Naive B cell (primary cell): ENCODE measurements at regions not wholly inside any gene's neighbourhood (a gene's known extent, or its start where the extent isn't known, plus 50 kb on each side); places are given as distances from the start of the nearest gene placed in this dataset.
"Not testable (repeated sequence)": the region's sequence is repeated elsewhere in the genome, so short reads cannot be mapped to it uniquely, and the experiment has no call there.

Experiments
- ATAC-seq, 2 donors: fragments of 150-1000 bp; cut with Tn5 transposase; 2 replicates each; pipeline ENCODE4 v1.10.0; 2021; ENCODE audit warnings: low read depth in 2 of 2, mild to moderate bottlenecking in 2 of 2, moderate library complexity in 2 of 2
- DNase-seq: peaks from one replicate; pipeline ENCODE4 v3.0.0; 2022
- H3K27ac Mint-ChIP-seq, 6 donors: one replicate each; pipeline ENCODE4 v1.8.0; 2020 to 2022; ENCODE audit warnings: mild to moderate bottlenecking in 6 of 6, mixed read lengths in 6 of 6, moderate library complexity in 5 of 6, inconsistent platforms in 2 of 6
- H3K27me3 Mint-ChIP-seq, 3 donors: one replicate each; pipeline ENCODE4 v1.8.0; 2021 to 2022; ENCODE audit warnings: mixed read lengths in 3 of 3, mild to moderate bottlenecking in 1 of 3
- H3K36me3 Mint-ChIP-seq, 2 donors: one replicate each; pipeline ENCODE4 v1.8.0; 2020 to 2022; ENCODE audit warnings: mixed read lengths in 2 of 2, inconsistent platforms in 1 of 2, mild to moderate bottlenecking in 1 of 2
- H3K4me1 Mint-ChIP-seq, 3 donors: one replicate each; pipeline ENCODE4 v1.8.0; 2020 to 2022; ENCODE audit warnings: mixed read lengths in 3 of 3, inconsistent platforms in 1 of 3, mild to moderate bottlenecking in 1 of 3, moderate library complexity in 1 of 3
- H3K4me3 Mint-ChIP-seq, 8 donors: one replicate each; pipeline ENCODE4 v1.8.0; 2020 to 2022; ENCODE audit warnings: mild to moderate bottlenecking in 8 of 8, mixed read lengths in 8 of 8, moderate library complexity in 8 of 8, inconsistent platforms in 2 of 8
- H3K9me3 Mint-ChIP-seq, 7 donors: one replicate each; pipeline ENCODE4 v1.8.0; 2020 to 2022; ENCODE audit warnings: mixed read lengths in 7 of 7, mild to moderate bottlenecking in 5 of 7, inconsistent platforms in 2 of 7, moderate library complexity in 1 of 7

GRCh38 chr14:38932653-38933000 is 170.4 kb downstream of the SEC23A start:
- ATAC-seq, H3K4me1 Mint-ChIP-seq, H3K4me3 Mint-ChIP-seq, H3K27ac Mint-ChIP-seq, DNase-seq, H3K36me3 Mint-ChIP-seq: not testable (repeated sequence)
- peaks cover 0 to 21% (median 10%) of the 10 kb centered on the region in 3 donors for H3K27me3 Mint-ChIP-seq
- peaks cover 0 to 26% (median 7%) of the 10 kb centered on the region in 7 donors for H3K9me3 Mint-ChIP-seq

GRCh38 chr14:38931969-38932652 is 170.9 kb downstream of the SEC23A start:
- H3K4me3 Mint-ChIP-seq, result no peak overlapping the region
- peaks cover 0 to 21% (median 10%) of the 10 kb centered on the region in 3 donors for H3K27me3 Mint-ChIP-seq
- no peak overlapping the region for H3K27ac Mint-ChIP-seq
- H3K9me3 Mint-ChIP-seq, result peaks cover 0 to 21% (median 7%) of the 10 kb centered on the region in 7 donors
- no peak for ATAC-seq
- H3K4me1 Mint-ChIP-seq, result no peaks in the 10 kb centered on the region
- no peaks in the 10 kb centered on the region for H3K36me3 Mint-ChIP-seq
- DNase-seq, result no peak

GRCh38 chr14:38930898-38931297 is 172.1 kb downstream of the SEC23A start:
- Mint-ChIP-seq H3K4me1 (no peaks in the 10 kb centered on the region), H3K4me3 (no peak overlapping the region), H3K36me3 (no peaks in the 10 kb centered on the region), H3K27me3 (peaks cover 0 to 20% (median 10%) of the 10 kb centered on the region in 3 donors), H3K9me3 (peaks cover 0 to 9% (median 7%) of the 10 kb centered on the region in 7 donors), H3K27ac (no peak overlapping the region)
- no peak for DNase-seq
- ATAC-seq, result no peak

GRCh38 chr14:38930022-38930421 is 173.0 kb downstream of the SEC23A start:
- ATAC-seq, result no peak
- H3K27me3 Mint-ChIP-seq, result peaks cover 0 to 12% (median 10%) of the 10 kb centered on the region in 3 donors

GRCh38 chr14:38929416-38929815 is 173.6 kb downstream of the SEC23A start:
- no peak for DNase-seq
- no peak overlapping the region for H3K4me3 Mint-ChIP-seq
- no peaks in the 10 kb centered on the region for H3K4me1 Mint-ChIP-seq
- ATAC-seq, result no peak
- H3K27ac Mint-ChIP-seq, result no peak overlapping the region
- peaks cover 0 to 11% (median 10%) of the 10 kb centered on the region in 3 donors for H3K27me3 Mint-ChIP-seq
- H3K36me3 Mint-ChIP-seq, result no peaks in the 10 kb centered on the region
- H3K9me3 Mint-ChIP-seq, result peaks cover 0 to 7% (median 5%) of the 10 kb centered on the region in 7 donors

More at GRCh38 chr14:38930022-38930421, 173.0 kb downstream of the SEC23A start:
- DNase-seq, result no peak
- Mint-ChIP-seq H3K9me3 (peaks cover 0 to 7% (median 5%) of the 10 kb centered on the region in 7 donors), H3K4me3 (no peak overlapping the region), H3K27ac (peak overlapping the region in 1 of 6 donors; percentile 21), H3K4me1 (no peaks in the 10 kb centered on the region), H3K36me3 (no peaks in the 10 kb centered on the region)

- H3K36me3 Mint-ChIP-seq, result peaks cover 0 to 11% of the 10 kb centered on the region in 2 donors
- not testable (repeated sequence) for H3K4me3 Mint-ChIP-seq, DNase-seq, H3K4me1 Mint-ChIP-seq, ATAC-seq, H3K27me3 Mint-ChIP-seq, H3K27ac Mint-ChIP-seq
- peaks cover 2 to 14% (median 7%) of the 10 kb centered on the region in 7 donors for H3K9me3 Mint-ChIP-seq
These were observed 181.1 kb downstream of the SEC23A start for GRCh38 chr14:38921893-38922292.

GRCh38 chr14:38915125-38915524 is 187.9 kb downstream of the SEC23A start:
- no peaks in the 10 kb centered on the region for H3K4me1 Mint-ChIP-seq
- no peaks in the 10 kb centered on the region for H3K36me3 Mint-ChIP-seq
- ATAC-seq, result no peak
- H3K9me3 Mint-ChIP-seq, result peaks cover 4 to 24% (median 13%) of the 10 kb centered on the region in 7 donors
- no peak overlapping the region for H3K4me3 Mint-ChIP-seq
- H3K27ac Mint-ChIP-seq, result peak overlapping the region in 2 of 6 donors; percentile 3 to 71
- DNase-seq, result no peak
- H3K27me3 Mint-ChIP-seq, result peaks cover 0 to 7% (median 0%) of the 10 kb centered on the region in 3 donors

GRCh38 chr14:38910092-38910491 is 192.9 kb downstream of the SEC23A start:
- DNase-seq, result no peak
- no peak for ATAC-seq
- Mint-ChIP-seq H3K36me3 (no peaks in the 10 kb centered on the region), H3K27ac (no peak overlapping the region), H3K4me1 (no peaks in the 10 kb centered on the region), H3K27me3 (peaks cover 0 to 8% (median 4%) of the 10 kb centered on the region in 3 donors), H3K9me3 (peaks cover 0 to 11% (median 3%) of the 10 kb centered on the region in 7 donors), H3K4me3 (no peak overlapping the region)

- ATAC-seq, result no peak
- Mint-ChIP-seq H3K36me3 (no peaks in the 10 kb centered on the region), H3K9me3 (no peaks in the 10 kb centered on the region), H3K27me3 (peaks cover 0 to 12% (median 10%) of the 10 kb centered on the region in 3 donors), H3K27ac (no peak overlapping the region), H3K4me3 (no peak overlapping the region), H3K4me1 (no peaks in the 10 kb centered on the region)
- no peak for DNase-seq
These were observed 198.1 kb downstream of the SEC23A start for GRCh38 chr14:38904959-38905358.

GRCh38 chr14:38901791-38902190 is 201.2 kb downstream of the SEC23A start:
- no peak overlapping the region for H3K4me3 Mint-ChIP-seq
- H3K4me1 Mint-ChIP-seq, result no peaks in the 10 kb centered on the region
- H3K9me3 Mint-ChIP-seq, result peaks cover 0 to 1% (median 0%) of the 10 kb centered on the region in 7 donors
- DNase-seq (no peak), ATAC-seq (no peak)
- no peak overlapping the region for H3K27ac Mint-ChIP-seq
- no peaks in the 10 kb centered on the region for H3K36me3 Mint-ChIP-seq
- peaks cover 0 to 10% (median 9%) of the 10 kb centered on the region in 3 donors for H3K27me3 Mint-ChIP-seq

GRCh38 chr14:38900887-38901286 is 202.1 kb downstream of the SEC23A start:
- DNase-seq, result no peak
- Mint-ChIP-seq H3K27ac (no peak overlapping the region), H3K36me3 (no peaks in the 10 kb centered on the region), H3K4me3 (no peak overlapping the region), H3K9me3 (peaks cover 0 to 1% (median 0%) of the 10 kb centered on the region in 7 donors), H3K27me3 (peaks cover 0 to 6% (median 4%) of the 10 kb centered on the region in 3 donors), H3K4me1 (no peaks in the 10 kb centered on the region)
- no peak for ATAC-seq

- no peak overlapping the region for H3K27ac Mint-ChIP-seq
- no peak overlapping the region for H3K4me3 Mint-ChIP-seq
- H3K27me3 Mint-ChIP-seq, result peaks cover 0 to 10% (median 8%) of the 10 kb centered on the region in 3 donors
- no peaks in the 10 kb centered on the region for H3K4me1 Mint-ChIP-seq
- no peak for ATAC-seq
- H3K9me3 Mint-ChIP-seq, result no peaks in the 10 kb centered on the region
- no peaks in the 10 kb centered on the region for H3K36me3 Mint-ChIP-seq
- DNase-seq, result no peak
These were observed 215.3 kb downstream of the SEC23A start for GRCh38 chr14:38887696-38888095.

- H3K4me3 Mint-ChIP-seq, result no peak overlapping the region
- no peaks in the 10 kb centered on the region for H3K36me3 Mint-ChIP-seq
- H3K9me3 Mint-ChIP-seq, result no peaks in the 10 kb centered on the region
- H3K27me3 Mint-ChIP-seq, result peaks cover 3 to 9% (median 5%) of the 10 kb centered on the region in 3 donors
- no peak for ATAC-seq
- DNase-seq, result no peak
- H3K27ac Mint-ChIP-seq, result no peak overlapping the region
- H3K4me1 Mint-ChIP-seq, result no peaks in the 10 kb centered on the region
These were observed 218.9 kb downstream of the SEC23A start for GRCh38 chr14:38884109-38884508.

GRCh38 chr14:38883127-38883526 is 219.9 kb downstream of the SEC23A start:
- H3K27ac Mint-ChIP-seq, result no peak overlapping the region
- H3K9me3 Mint-ChIP-seq, result no peaks in the 10 kb centered on the region
- DNase-seq, result no peak
- no peaks in the 10 kb centered on the region for H3K4me1 Mint-ChIP-seq
- H3K4me3 Mint-ChIP-seq, result no peak overlapping the region
- ATAC-seq, result no peak
- H3K36me3 Mint-ChIP-seq, result no peaks in the 10 kb centered on the region
- H3K27me3 Mint-ChIP-seq, result peaks cover 5 to 8% (median 6%) of the 10 kb centered on the region in 3 donors
